A549 (cell line): ENCODE measurements at regions not wholly inside any gene's neighbourhood (a gene's known extent, or its start where the extent isn't known, plus 50 kb on each side); places are given as distances from the start of the nearest gene placed in this dataset.
"Not testable (repeated sequence)": the region's sequence is repeated elsewhere in the genome, so short reads cannot be mapped to it uniquely, and the experiment has no call there.

Experiments
- ATAC-seq, 2 experiments: fragments of 200-7000 bp in 1 of 2; fragments of >200 bp in 1 of 2; cut with Nextera tagmentation in 1 of 2; cut with Tn5 transposase in 1 of 2; 3 replicates each; pipeline versions ENCODE4 v1.8.0 to v1.9.1; 2018 to 2020; ENCODE audit warnings: mild to moderate bottlenecking in 1 of 2, moderate library complexity in 1 of 2
- CTCF ChIA-PET: fragments of 300-600 bp; sonication (Branson Sonifier 250); formaldehyde crosslinking; extraction: SDS; loops from one replicate; lab custom pipeline; 2021; ENCODE audit warnings: antibody characterized with exemption, inconsistent platforms; lab: Yijun Ruan, JAX
- POLR2A ChIA-PET: fragments of 350-600 bp; formaldehyde crosslinking; extraction: SDS; loops from one replicate; lab custom pipeline; 2021; ENCODE audit warnings: antibody characterized with exemption, inconsistent platforms; lab: Yijun Ruan, JAX
- DNase-seq, 2 experiments: peaks; one replicate each; pipeline versions ENCODE4 v3.0.0 to v3.0.0-alpha.2; 2011 to 2016; ENCODE audit warnings: low read depth in 1 of 2, low spot score in 1 of 2
- FAIRE-seq: peaks from 2 replicates; lab custom pipeline; 2011; peaks lifted over from hg19 to GRCh38; lab: Jason Lieb, UNC
- H3K27ac ChIP-seq, 2 experiments: fragments of >200 bp; sonication (Bioruptor Twin); formaldehyde crosslinking; 3 replicates each; pipeline ENCODE4 v1.5.1; 2016 to 2017
- H3K4me1 ChIP-seq: fragments of >200 bp; sonication (Bioruptor Twin); formaldehyde crosslinking; 3 replicates; pipeline ENCODE4 v1.6.1; 2016
- H3K4me2 ChIP-seq: fragments of >200 bp; sonication (Bioruptor Twin); formaldehyde crosslinking; 3 replicates; pipeline ENCODE4 v1.6.1; 2016
- H3K4me3 ChIP-seq: fragments of >200 bp; sonication (Bioruptor Twin); formaldehyde crosslinking; 3 replicates; pipeline ENCODE4 v1.5.1; 2016
- H3K9me3 ChIP-seq: fragments of >200 bp; sonication (Bioruptor Twin); formaldehyde crosslinking; 3 replicates; pipeline ENCODE4 v1.6.1; 2016
- BCL3 ChIP-seq: fragments of >200 bp; sonication (Bioruptor Twin); formaldehyde crosslinking; IDR thresholded peaks from 3 replicates; pipeline ENCODE4 v1.6.1; 2016
- CBX2 ChIP-seq: fragments of 200-600 bp; sonication (generic); IDR thresholded peaks from 2 replicates; pipeline ENCODE4 v1.6.1; 2016; ENCODE audit warnings: low read depth, mild to moderate bottlenecking, borderline replicate concordance
- CHD4 ChIP-seq: fragments of 200-600 bp; sonication (generic); IDR thresholded peaks from 2 replicates; pipeline ENCODE4 v1.6.1; 2016; ENCODE audit warnings: antibody characterized with exemption, mild to moderate bottlenecking, borderline replicate concordance
- ESRRA ChIP-seq: fragments of 150-350 bp; IDR thresholded peaks from 2 replicates; pipeline ENCODE4 v1.6.1; 2014; ENCODE audit warnings: mild to moderate bottlenecking, low read length, borderline replicate concordance
- HOXB5 ChIP-seq: fragments of 250-450 bp; sonication (Bioruptor Pico); IDR thresholded peaks from 2 replicates; pipeline ENCODE4 v1.5.0; 2020; ENCODE audit warnings: mild to moderate bottlenecking, moderate library complexity
- KDM5A ChIP-seq: fragments of 200-600 bp; sonication (generic); IDR thresholded peaks from 2 replicates; pipeline ENCODE4 v1.6.1; 2016; ENCODE audit warnings: antibody characterized with exemption, mild to moderate bottlenecking
- MAFK ChIP-seq: fragments of 450-650 bp; IDR thresholded peaks from 2 replicates; pipeline ENCODE4 v1.6.1; 2014; ENCODE audit not compliant: partially characterized antibody
- MAZ ChIP-seq: fragments of 150-350 bp; IDR thresholded peaks from 2 replicates; pipeline ENCODE4 v1.6.1; 2014; ENCODE audit warnings: antibody characterized with exemption, low read depth, low read length, borderline replicate concordance
- MYC ChIP-seq: IDR thresholded peaks from 2 replicates; pipeline ENCODE4 v1.6.1; 2012; ENCODE audit warnings: mild to moderate bottlenecking, inconsistent platforms, low read length, improper control_type of control experiment, borderline replicate concordance
- NFE2L2 ChIP-seq: fragments of 150-350 bp; conservative IDR thresholded peaks from 2 replicates; pipeline ENCODE4 v1.6.1; 2014; ENCODE audit warnings: low read length
- NR3C1 ChIP-seq: fragments of >200 bp; sonication (Bioruptor Twin); formaldehyde crosslinking; IDR thresholded peaks from 3 replicates; pipeline ENCODE4 v1.6.1; 2017
- PBX3 ChIP-seq: IDR thresholded peaks from 2 replicates; pipeline ENCODE4 v1.6.1; 2012
- PHF8 ChIP-seq: fragments of 200-600 bp; sonication (generic); IDR thresholded peaks from 2 replicates; pipeline ENCODE4 v1.6.1; 2016; ENCODE audit warnings: low read depth, mild to moderate bottlenecking, antibody characterized with exemption, moderate library complexity, borderline replicate concordance
- POLR2AphosphoS2 ChIP-seq: conservative IDR thresholded peaks from 2 replicates; pipeline ENCODE4 v1.6.1; 2012; ENCODE audit warnings: low read length, improper control_type of control experiment, inconsistent platforms
- RAD21 ChIP-seq, 2 experiments: fragments of >200 bp in 1 of 2; sonication (Bioruptor Twin) in 1 of 2; formaldehyde crosslinking in 1 of 2; IDR thresholded peaks in 1 of 2; conservative IDR thresholded peaks in 1 of 2; 2 replicates in 1 of 2; 3 replicates in 1 of 2; pipeline ENCODE4 v1.6.1; 2012 to 2018; ENCODE audit warnings: inconsistent platforms in 1 of 2
- RARB ChIP-seq: fragments of 250-450 bp; sonication (Bioruptor Pico); IDR thresholded peaks from 2 replicates; pipeline ENCODE4 v1.8.0; 2021; ENCODE audit warnings: mild to moderate bottlenecking, moderate library complexity
- RFX5 ChIP-seq: fragments of 450-650 bp; IDR thresholded peaks from 2 replicates; pipeline ENCODE4 v1.7.1; 2014; ENCODE audit warnings: antibody characterized with exemption, mild to moderate bottlenecking, moderate library complexity
- SMC3 ChIP-seq: fragments of >200 bp; sonication (Bioruptor Twin); formaldehyde crosslinking; IDR thresholded peaks from 3 replicates; pipeline ENCODE4 v1.6.1; 2018; ENCODE audit warnings: inconsistent platforms
- WGBS: methylation state at CpG from one replicate; pipeline ENCODE4 v1.1.6; 2017; ENCODE audit errors: missing lambda C conversion rate; 5-methylcytosine and 5-hydroxymethylcytosine counted together

DNA sequence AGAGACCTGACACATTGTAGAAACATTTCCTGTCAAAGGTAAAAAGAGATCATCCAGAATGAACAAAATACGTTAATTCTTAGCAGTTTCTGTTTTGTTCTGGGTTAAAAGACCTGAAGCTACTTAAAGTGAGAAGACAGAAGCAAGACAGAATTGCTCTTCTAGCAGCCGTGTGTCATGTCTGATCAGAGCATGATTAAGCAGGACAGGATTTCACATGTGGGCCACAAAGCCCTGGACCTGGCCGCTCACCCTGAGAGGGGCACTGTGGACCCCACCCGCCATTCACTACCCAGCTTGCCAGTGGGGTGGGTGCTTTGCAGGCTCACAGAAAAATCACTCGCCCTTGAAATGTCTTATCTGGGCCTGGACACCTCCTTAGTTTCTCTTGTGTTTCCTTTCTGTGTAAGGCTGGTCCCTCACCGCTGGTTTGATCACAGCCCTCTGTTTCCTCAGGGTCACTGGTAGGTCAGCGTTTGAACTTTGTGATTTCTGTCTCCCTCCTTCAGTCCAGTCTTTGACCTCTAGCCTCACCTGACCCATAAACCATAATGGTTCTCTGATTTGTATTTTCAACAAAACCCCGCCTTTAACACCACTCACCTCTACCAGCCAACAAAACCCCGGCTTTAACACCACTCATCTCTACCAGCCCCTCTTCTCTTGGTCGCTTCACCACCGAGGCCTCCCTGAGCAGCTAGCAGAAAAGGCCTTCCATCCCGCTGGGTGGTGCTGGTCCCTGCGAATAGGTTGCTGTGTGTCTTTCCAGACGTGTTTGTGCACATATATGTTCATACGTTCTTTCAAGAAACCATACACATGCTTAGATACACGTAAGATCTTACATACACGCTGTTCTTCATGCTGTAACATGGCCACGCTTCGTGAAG, 185.0 kb downstream of the OR4M2 start:
- POLR2A ChIA-PET = no interaction called here
- peaks cover 3% of the 10 kb centered on the region; the same call in 1 of the 3 replicates for H3K9me3 ChIP-seq
- H3K4me2 ChIP-seq = 0 out of 3 replicates have a peak overlapping the region, but pooled peaks have one; percentile 9
- CTCF ChIA-PET = interaction anchor here (0.5 to 1.6 kb wide), 3 partner anchors 16 to 1901 kb away, joined by 3 to 4 read pairs (median 3); no protein-coding TSS in a partner anchor
- TF ChIP-seq NR3C1 = no peak
- TF ChIP-seq, all 56 proteins: peak for 0
- Histone ChIP-seq H3K4me1 (peaks cover 28% of the 10 kb centered on the region; the same call in 2 of the 3 replicates), H3K27ac (no peak overlapping the region), H3K4me3 (no peak overlapping the region)
- no peak for DNase-seq
- no peak for ATAC-seq
- 37% methylated on average over 19 of the region's 19 CpGs for WGBS
- no peak for FAIRE-seq

DNA sequence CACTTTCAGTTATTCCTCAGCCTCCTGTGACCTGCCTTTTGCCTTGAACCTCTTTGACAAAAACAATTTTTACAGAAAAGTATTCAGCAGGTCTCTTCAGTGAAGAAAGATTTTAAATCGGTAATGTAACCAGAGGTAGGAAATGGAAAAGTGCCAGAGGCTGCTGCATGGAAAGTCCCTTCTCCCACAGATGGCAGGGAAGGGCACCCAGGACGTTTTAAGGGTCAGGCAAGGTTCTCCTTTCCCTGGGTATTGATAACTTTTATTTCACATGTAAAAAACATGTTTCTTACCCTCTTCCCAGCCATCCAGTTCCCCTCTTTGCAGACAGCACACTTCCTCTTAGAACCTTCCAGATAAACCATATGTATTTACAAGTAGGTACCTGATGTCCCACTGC, 185.6 kb downstream of the OR4M2 start:
- Histone ChIP-seq H3K4me2 (0 out of 3 replicates have a peak overlapping the region, but pooled peaks have one; percentile 3), H3K9me3 (peaks cover 3% of the 10 kb centered on the region; the same call in 1 of the 3 replicates), H3K4me1 (peaks cover 26% of the 10 kb centered on the region; the same call in 2 of the 3 replicates), H3K4me3 (no peak overlapping the region), H3K27ac (no peak overlapping the region)
- 8% methylated on average over 2 of the region's 2 CpGs for WGBS
- ChIA-PET CTCF (interaction anchor here (0.5 to 1.3 kb wide), 2 partner anchors 17 to 566 kb away, joined by 3 to 4 read pairs; no protein-coding TSS in a partner anchor), POLR2A (no interaction called here)
- no peak for ATAC-seq
- no peak for DNase-seq
- peak; percentile 94 for FAIRE-seq
- no peak for TF ChIP-seq ESRRA
- no peak for TF ChIP-seq KDM5A
- no peak for TF ChIP-seq MYC
- no peak for TF ChIP-seq CHD4
- TF ChIP-seq RAD21 (conservative IDR thresholded peaks at IDR 0.05 in 1 of 2, IDR thresholded peaks at IDR 0.05 in 1 of 2) = no peak
- TF ChIP-seq POLR2AphosphoS2 = no peak
- TF ChIP-seq NFE2L2 = no peak
- no peak for TF ChIP-seq SMC3
- no peak for TF ChIP-seq RFX5
- TF ChIP-seq RARB (CRISPR knock-in tag) = no peak
- TF ChIP-seq CBX2 = no peak
- no peak for TF ChIP-seq MAZ
- TF ChIP-seq HOXB5 (CRISPR knock-in tag) = no peak

- WGBS = 55% methylated on average over 9 of the region's 9 CpGs
- DNase-seq (no peak), FAIRE-seq (no peak), ATAC-seq (no peak)
- ChIA-PET CTCF (interaction anchor here (0.9 kb wide), 1 partner anchor 1912 kb away, joined by 3 read pairs; no protein-coding TSS in a partner anchor), POLR2A (no interaction called here)
- Histone ChIP-seq H3K9me3 (peaks cover 3% of the 10 kb centered on the region; the same call in 1 of the 3 replicates), H3K4me1 (peaks cover 19% of the 10 kb centered on the region; the same call in 2 of the 3 replicates), H3K27ac (no peak overlapping the region), H3K4me3 (no peak overlapping the region), H3K4me2 (no peak overlapping the region)
- TF ChIP-seq PHF8 (no peak), PBX3 (no peak), RARB (CRISPR knock-in tag) (no peak), BCL3 (no peak), MAFK (no peak)
Observed at GRCh38 chr15:22267761-22268160, 187.4 kb downstream of the OR4M2 start.

DNA sequence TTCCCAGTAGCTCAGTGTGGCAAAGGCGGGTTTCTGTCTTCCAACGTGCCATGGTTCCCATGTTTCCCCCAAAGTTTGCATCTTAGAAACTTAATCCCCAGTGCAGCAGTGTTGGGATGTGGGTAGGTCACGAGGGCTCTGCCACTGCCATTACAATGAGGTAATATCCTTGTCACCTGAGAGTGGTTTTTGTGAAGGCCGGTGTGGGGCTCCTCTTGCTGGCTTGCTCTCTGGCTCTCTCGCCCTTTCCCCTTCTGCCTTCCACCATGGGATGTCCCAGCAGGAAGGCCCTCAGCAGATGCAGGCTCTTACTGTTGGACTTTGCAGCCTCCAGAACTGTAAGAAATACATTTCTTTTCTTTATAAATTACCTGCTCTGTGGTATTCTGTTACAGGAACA, 187.9 kb downstream of the OR4M2 start:
- H3K4me3 ChIP-seq, DNase-seq, H3K9me3 ChIP-seq, POLR2A ChIA-PET, FAIRE-seq, H3K27ac ChIP-seq, ATAC-seq, H3K4me2 ChIP-seq: not testable (repeated sequence)
- H3K4me1 ChIP-seq = peaks cover 15% of the 10 kb centered on the region; the same call in 2 of the 3 replicates
- CTCF ChIA-PET = interaction anchor here (0.9 kb wide), 1 partner anchor 1912 kb away, joined by 3 read pairs; no protein-coding TSS in a partner anchor
- WGBS = 32% methylated on average over 5 of the region's 5 CpGs

DNA sequence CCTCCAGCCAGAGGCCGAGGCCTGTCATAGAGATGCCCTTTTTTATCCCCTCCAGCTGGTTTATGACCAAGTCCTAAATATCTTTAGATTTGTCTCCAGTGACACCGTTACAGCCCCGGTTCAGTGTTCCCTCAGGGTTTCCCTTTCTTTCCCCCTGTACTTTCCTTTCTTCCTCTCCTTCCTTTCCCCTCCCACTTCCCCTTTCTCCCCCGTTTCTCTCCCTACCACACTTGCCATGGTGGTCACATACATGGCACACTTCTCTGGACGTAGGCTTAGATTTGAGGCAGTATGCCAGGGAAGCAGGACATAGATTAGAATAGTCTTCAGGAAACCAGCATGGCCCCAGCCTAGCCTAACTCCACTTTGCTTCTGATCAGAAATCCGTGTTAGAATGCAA, 188.3 kb downstream of the OR4M2 start:
- H3K4me2 ChIP-seq = not testable (repeated sequence)

More for the DNA sequence above, 188.3 kb downstream of the OR4M2 start:
- FAIRE-seq = peak; percentile 7
- POLR2A ChIA-PET, DNase-seq, H3K27ac ChIP-seq, H3K4me3 ChIP-seq, H3K9me3 ChIP-seq, ATAC-seq, CTCF ChIA-PET: not testable (repeated sequence)
- WGBS = 23% methylated on average over 6 of the region's 6 CpGs
- H3K4me1 ChIP-seq = peaks cover 15% of the 10 kb centered on the region; the same call in 1 of the 3 replicates
